ENCODE measurements at regions not wholly inside any gene's neighbourhood (a gene's known extent, or its start where the extent isn't known, plus 50 kb on each side); places are given as distances from the start of the nearest gene placed in this dataset.

- Histone ChIP-seq H2AFZ (ENCODE audit: insufficient read depth, low read depth, low read length, poor library complexity, severe bottlenecking) (no peak overlapping the region), H3K36me3 (replicated peaks in 1 of 2; ENCODE audit: control insufficient read depth in 1 of 2, insufficient read depth in 2 of 2, low read length in 2 of 2) (no peaks in the 10 kb centered on the region), H3K27me3 (ENCODE audit: control insufficient read depth in 2 of 2, insufficient read depth in 2 of 2, low read length in 2 of 2) (peaks cover 0 to 5% of the 10 kb centered on the region in 2 donors), H3K79me2 (ENCODE audit: insufficient read depth, low read length) (no peaks in the 10 kb centered on the region), H3K9ac (ENCODE audit: insufficient read depth, low read length, poor library complexity, severe bottlenecking) (no peak overlapping the region), H3K4me2 (replicated peaks; ENCODE audit: extremely low read depth, low read length, poor library complexity, severe bottlenecking) (no peak overlapping the region), H4K20me1 (ENCODE audit: insufficient read depth, low read length) (no peaks in the 10 kb centered on the region), H3K4me3 (replicated peaks in 1 of 3; ENCODE audit: low read depth in 2 of 3, low read length in 3 of 3) (no peak overlapping the region), H3K27ac (ENCODE audit: low read depth in 1 of 2, low read length in 2 of 2) (no peak overlapping the region), H3K4me1 (ENCODE audit: control insufficient read depth in 1 of 2, insufficient read depth in 2 of 2, low read length in 2 of 2) (peaks cover 17 to 24% of the 10 kb centered on the region in 2 donors), H3K9me3 (replicated peaks in 1 of 2; ENCODE audit: control insufficient read depth in 1 of 2, insufficient read depth in 1 of 2, low read length in 2 of 2) (peaks cover 0 to 14% of the 10 kb centered on the region in 2 donors)
- WGBS (ENCODE audit: insufficient coverage), result 97% methylated on average over 5 of the region's 10 CpGs
- H3K27ac Mint-ChIP-seq, result no peak overlapping the region
- no peak overlapping the region for H3K4me3 Mint-ChIP-seq
- intact Hi-C loops (cut with micrococcal nuclease), result no loop called here
- peaks cover 3 to 22% (median 6%) of the 10 kb centered on the region in 3 donors for H3K27me3 Mint-ChIP-seq (ENCODE audit: low read depth in 3 of 3)
- peaks cover 27% of the 10 kb centered on the region for H3K4me1 Mint-ChIP-seq
- no peak for DNase-seq
- peaks cover 0 to 2% of the 10 kb centered on the region in 2 donors for H3K36me3 Mint-ChIP-seq
- TF ChIP-seq, protein P1, sequence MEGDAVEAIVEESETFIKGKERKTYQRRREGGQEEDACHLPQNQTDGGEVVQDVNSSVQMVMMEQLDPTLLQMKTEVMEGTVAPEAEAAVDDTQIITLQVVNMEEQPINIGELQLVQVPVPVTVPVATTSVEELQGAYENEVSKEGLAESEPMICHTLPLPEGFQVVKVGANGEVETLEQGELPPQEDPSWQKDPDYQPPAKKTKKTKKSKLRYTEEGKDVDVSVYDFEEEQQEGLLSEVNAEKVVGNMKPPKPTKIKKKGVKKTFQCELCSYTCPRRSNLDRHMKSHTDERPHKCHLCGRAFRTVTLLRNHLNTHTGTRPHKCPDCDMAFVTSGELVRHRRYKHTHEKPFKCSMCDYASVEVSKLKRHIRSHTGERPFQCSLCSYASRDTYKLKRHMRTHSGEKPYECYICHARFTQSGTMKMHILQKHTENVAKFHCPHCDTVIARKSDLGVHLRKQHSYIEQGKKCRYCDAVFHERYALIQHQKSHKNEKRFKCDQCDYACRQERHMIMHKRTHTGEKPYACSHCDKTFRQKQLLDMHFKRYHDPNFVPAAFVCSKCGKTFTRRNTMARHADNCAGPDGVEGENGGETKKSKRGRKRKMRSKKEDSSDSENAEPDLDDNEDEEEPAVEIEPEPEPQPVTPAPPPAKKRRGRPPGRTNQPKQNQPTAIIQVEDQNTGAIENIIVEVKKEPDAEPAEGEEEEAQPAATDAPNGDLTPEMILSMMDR (IDR thresholded peaks at IDR 0.05), result no peak
- H3K9me3 Mint-ChIP-seq, result peaks cover 3 to 12% (median 8%) of the 10 kb centered on the region in 7 donors
Measured at GRCh38 chr10:27620430-27621397, 116.6 kb downstream of the RAB18 start.

DNA sequence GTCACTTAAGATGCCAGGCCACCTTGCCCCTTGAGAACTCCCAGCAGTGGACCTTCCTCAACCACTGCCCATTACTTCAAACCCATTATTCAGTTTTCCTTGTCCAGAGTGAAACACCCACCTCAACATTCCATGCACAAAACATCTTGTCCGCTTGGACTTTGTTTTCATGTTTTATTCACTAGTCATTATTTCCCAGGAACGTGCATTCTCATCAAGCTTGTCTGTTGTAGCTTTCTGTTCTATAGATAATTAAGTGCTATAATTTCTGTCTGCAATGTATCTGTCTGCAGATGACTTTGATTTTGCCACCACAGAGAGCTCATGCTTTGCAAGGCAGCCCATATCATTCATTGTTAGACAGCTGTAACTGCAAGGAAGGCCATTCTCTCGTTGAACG lies 117.4 kb downstream of the RAB18 start:
- Histone ChIP-seq H3K79me2 (ENCODE audit: insufficient read depth, low read length) (no peaks in the 10 kb centered on the region), H2AFZ (ENCODE audit: insufficient read depth, low read depth, low read length, poor library complexity, severe bottlenecking) (no peak overlapping the region), H3K27me3 (ENCODE audit: control insufficient read depth in 2 of 2, insufficient read depth in 2 of 2, low read length in 2 of 2) (peaks cover 0 to 5% of the 10 kb centered on the region in 2 donors), H3K27ac (ENCODE audit: low read depth in 1 of 2, low read length in 2 of 2) (no peak overlapping the region), H3K36me3 (replicated peaks in 1 of 2; ENCODE audit: control insufficient read depth in 1 of 2, insufficient read depth in 2 of 2, low read length in 2 of 2) (no peaks in the 10 kb centered on the region), H4K20me1 (ENCODE audit: insufficient read depth, low read length) (no peaks in the 10 kb centered on the region), H3K9ac (ENCODE audit: insufficient read depth, low read length, poor library complexity, severe bottlenecking) (no peak overlapping the region), H3K4me2 (replicated peaks; ENCODE audit: extremely low read depth, low read length, poor library complexity, severe bottlenecking) (no peak overlapping the region), H3K4me1 (ENCODE audit: control insufficient read depth in 1 of 2, insufficient read depth in 2 of 2, low read length in 2 of 2) (peaks cover 17 to 23% of the 10 kb centered on the region in 2 donors), H3K9me3 (replicated peaks in 1 of 2; ENCODE audit: control insufficient read depth in 1 of 2, insufficient read depth in 1 of 2, low read length in 2 of 2) (peaks cover 0 to 14% of the 10 kb centered on the region in 2 donors), H3K4me3 (replicated peaks in 1 of 3; ENCODE audit: low read depth in 2 of 3, low read length in 3 of 3) (no peak overlapping the region)
- no peak overlapping the region for H3K4me3 Mint-ChIP-seq
- peaks cover 27% of the 10 kb centered on the region for H3K4me1 Mint-ChIP-seq
- H3K36me3 Mint-ChIP-seq, result peaks cover 0 to 2% of the 10 kb centered on the region in 2 donors
- no peak overlapping the region for H3K27ac Mint-ChIP-seq
- DNase-seq, result no peak
- no CpG with 5 or more reads among the region's 4 CpGs for WGBS (ENCODE audit: insufficient coverage)
- intact Hi-C loops (cut with micrococcal nuclease), result no loop called here
- TF ChIP-seq, protein P1 (IDR thresholded peaks at IDR 0.05), result no peak
- H3K27me3 Mint-ChIP-seq (ENCODE audit: low read depth in 3 of 3), result peaks cover 3 to 21% (median 3%) of the 10 kb centered on the region in 3 donors
- peaks cover 3 to 12% (median 8%) of the 10 kb centered on the region in 7 donors for H3K9me3 Mint-ChIP-seq

Measured in CD14-positive monocyte (primary cell).